OCI-LY3 (cell line): ENCODE measurements at regions not wholly inside any gene's neighbourhood (a gene's known extent, or its start where the extent isn't known, plus 50 kb on each side); places are given as distances from the start of the nearest gene placed in this dataset.

Source experiments
- H2AFZ ChIP-seq: fragments of 200-600, 300-600 bp; shearing (Covaris generic); 2 replicates; pipeline ENCODE4 v1.6.0; 2014; ENCODE audit warnings: antibody characterized with exemption, low read depth, low read length
- H3K27ac ChIP-seq: fragments of 200-600, 300-600 bp; sonication (generic); 2 replicates; pipeline ENCODE4 v1.5.1; 2014; ENCODE audit warnings: mild to moderate bottlenecking, low read length, moderate library complexity, mixed read lengths
- H3K27me3 ChIP-seq: fragments of 200-600, 300-600 bp; sonication (generic); 2 replicates; pipeline ENCODE4 v1.6.1; 2014; ENCODE audit warnings: low read depth, low read length, mixed read lengths
- H3K36me3 ChIP-seq: fragments of 200-600, 300-600 bp; sonication (generic); replicated peaks from 2 replicates; pipeline ENCODE3; 2014; ENCODE audit warnings: low read depth, low read length, mixed read lengths
- H3K4me1 ChIP-seq: fragments of 300-600, 200-600 bp; sonication (generic); 2 replicates; pipeline ENCODE4 v1.6.1; 2014; ENCODE audit warnings: low read length, mixed read lengths
- H3K4me2 ChIP-seq: fragments of 200-600, 300-600 bp; sonication (generic); 2 replicates; pipeline ENCODE4 v1.6.1; 2014; ENCODE audit warnings: low read length, mixed read lengths
- H3K4me3 ChIP-seq: fragments of 300-600, 200-600 bp; sonication (generic); 2 replicates; pipeline ENCODE4 v1.5.1; 2014; ENCODE audit warnings: antibody characterized with exemption, mild to moderate bottlenecking, low read length, moderate library complexity
- H3K79me2 ChIP-seq: fragments of 300-600, 200-600 bp; shearing (Covaris generic); 2 replicates; pipeline ENCODE4 v1.6.1; 2014; ENCODE audit warnings: mild to moderate bottlenecking, low read length, mixed read lengths
- H3K9ac ChIP-seq: fragments of 300-600, 200-600 bp; shearing (Covaris generic); 2 replicates; pipeline ENCODE4 v1.6.0; 2014; ENCODE audit warnings: mild to moderate bottlenecking, low read length, moderate library complexity
- H3K9me3 ChIP-seq: fragments of 200-600, 300-600 bp; shearing (Covaris generic); 2 replicates; pipeline ENCODE4 v1.6.1; 2014; ENCODE audit warnings: low read length, mixed read lengths; ENCODE audit not compliant: insufficient read depth
- H4K20me1 ChIP-seq: fragments of 200-600, 300-600 bp; sonication (generic); 2 replicates; pipeline ENCODE4 v1.6.1; 2016; ENCODE audit warnings: low read length, mixed read lengths; ENCODE audit not compliant: insufficient read depth
- EZH2phosphoT487 ChIP-seq: fragments of 200-600 bp; shearing (Covaris generic); IDR thresholded peaks from 2 replicates; pipeline ENCODE4 v1.6.1; 2018; ENCODE audit warnings: antibody characterized with exemption, mixed run types, low read depth
- TF ChIP-seq, protein P1 (sequence below): fragments of 200-600, 300-600 bp; sonication (generic); IDR thresholded peaks from 2 replicates; pipeline ENCODE4 v1.5.1; 2014; ENCODE audit warnings: antibody characterized with exemption, low read length, low read depth

DNA sequence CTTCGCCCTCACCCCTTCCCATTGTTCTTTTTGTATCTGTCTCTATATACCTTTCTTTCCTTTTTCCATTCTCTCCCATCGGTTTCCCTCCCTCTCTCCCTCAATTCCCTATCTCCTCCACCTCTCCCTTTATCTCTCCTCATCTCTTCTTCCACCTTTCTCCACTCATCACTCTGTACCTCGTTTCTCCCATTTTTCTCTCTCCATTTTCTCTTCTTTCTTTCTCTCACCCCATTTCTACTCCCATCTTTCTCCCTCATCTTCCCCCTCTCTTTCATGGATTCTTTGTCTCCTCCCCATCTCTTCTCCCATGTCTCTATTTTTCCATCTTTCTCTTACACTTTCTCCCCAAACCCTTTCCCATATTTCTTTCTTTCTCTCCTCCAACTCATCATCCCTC lies 385.9 kb upstream of the CLINT1 start:
- no peak overlapping the region for H3K4me3 ChIP-seq
- no peaks in the 10 kb centered on the region for H3K27me3 ChIP-seq
- no peaks in the 10 kb centered on the region for H4K20me1 ChIP-seq
- no peak overlapping the region for H3K4me2 ChIP-seq
- H3K9me3 ChIP-seq, result no peaks in the 10 kb centered on the region
- H3K4me1 ChIP-seq, result no peaks in the 10 kb centered on the region
- no peak overlapping the region for H2AFZ ChIP-seq
- no peaks in the 10 kb centered on the region for H3K79me2 ChIP-seq
- H3K27ac ChIP-seq, result no peak overlapping the region
- TF ChIP-seq, protein P1, sequence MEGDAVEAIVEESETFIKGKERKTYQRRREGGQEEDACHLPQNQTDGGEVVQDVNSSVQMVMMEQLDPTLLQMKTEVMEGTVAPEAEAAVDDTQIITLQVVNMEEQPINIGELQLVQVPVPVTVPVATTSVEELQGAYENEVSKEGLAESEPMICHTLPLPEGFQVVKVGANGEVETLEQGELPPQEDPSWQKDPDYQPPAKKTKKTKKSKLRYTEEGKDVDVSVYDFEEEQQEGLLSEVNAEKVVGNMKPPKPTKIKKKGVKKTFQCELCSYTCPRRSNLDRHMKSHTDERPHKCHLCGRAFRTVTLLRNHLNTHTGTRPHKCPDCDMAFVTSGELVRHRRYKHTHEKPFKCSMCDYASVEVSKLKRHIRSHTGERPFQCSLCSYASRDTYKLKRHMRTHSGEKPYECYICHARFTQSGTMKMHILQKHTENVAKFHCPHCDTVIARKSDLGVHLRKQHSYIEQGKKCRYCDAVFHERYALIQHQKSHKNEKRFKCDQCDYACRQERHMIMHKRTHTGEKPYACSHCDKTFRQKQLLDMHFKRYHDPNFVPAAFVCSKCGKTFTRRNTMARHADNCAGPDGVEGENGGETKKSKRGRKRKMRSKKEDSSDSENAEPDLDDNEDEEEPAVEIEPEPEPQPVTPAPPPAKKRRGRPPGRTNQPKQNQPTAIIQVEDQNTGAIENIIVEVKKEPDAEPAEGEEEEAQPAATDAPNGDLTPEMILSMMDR, result no peak
- TF ChIP-seq EZH2phosphoT487, result no peak
- H3K9ac ChIP-seq, result no peak overlapping the region
- no peaks in the 10 kb centered on the region for H3K36me3 ChIP-seq

DNA sequence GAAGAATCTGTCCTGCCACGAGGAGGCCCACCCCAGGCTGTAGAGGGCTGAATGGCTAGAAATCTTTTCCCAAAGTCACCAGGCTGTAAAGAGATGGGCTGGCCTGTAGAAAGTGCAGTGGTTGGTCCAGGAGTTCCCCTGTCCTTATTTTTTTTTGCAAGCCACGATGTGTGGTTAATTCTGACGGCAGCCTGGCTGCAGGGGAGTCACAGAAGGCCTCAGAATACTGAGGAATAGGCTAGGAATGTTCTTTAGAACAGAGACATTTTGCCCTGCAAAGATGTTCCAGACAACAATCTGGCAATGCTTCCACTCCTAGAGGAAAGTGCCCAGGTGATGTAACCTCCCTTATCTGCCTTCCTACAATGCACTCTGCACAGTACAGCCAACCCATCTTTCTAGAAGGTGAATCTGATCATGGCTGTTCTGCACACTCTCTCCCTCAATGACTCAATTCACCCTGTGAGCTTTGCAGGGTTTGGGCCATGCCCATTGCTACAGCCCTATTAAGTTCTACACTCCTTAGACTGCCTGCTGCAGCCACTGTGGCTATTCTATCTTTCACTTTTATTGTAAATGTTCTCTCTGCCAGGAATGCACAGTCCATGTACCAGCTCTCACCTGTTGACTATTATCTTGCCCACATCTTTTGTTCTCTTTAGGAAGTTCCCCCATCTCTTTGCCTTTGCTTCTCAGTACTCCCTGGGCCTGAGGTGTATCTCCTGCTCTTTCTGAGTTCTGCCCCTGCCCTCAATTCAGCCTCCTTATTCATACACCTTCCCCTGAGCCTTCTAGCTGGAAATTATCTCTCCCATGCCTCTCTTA lies 377.8 kb upstream of the CLINT1 start:
- Histone ChIP-seq H3K36me3 (no peaks in the 10 kb centered on the region), H2AFZ (no peak overlapping the region), H3K9ac (no peak overlapping the region), H3K27ac (no peak overlapping the region), H3K9me3 (no peaks in the 10 kb centered on the region), H3K27me3 (no peaks in the 10 kb centered on the region), H4K20me1 (no peaks in the 10 kb centered on the region), H3K4me1 (no peaks in the 10 kb centered on the region), H3K4me2 (no peak overlapping the region), H3K4me3 (no peak overlapping the region), H3K79me2 (no peaks in the 10 kb centered on the region)
- TF ChIP-seq EZH2phosphoT487, result no peak
- TF ChIP-seq, protein P1, result no peak

DNA sequence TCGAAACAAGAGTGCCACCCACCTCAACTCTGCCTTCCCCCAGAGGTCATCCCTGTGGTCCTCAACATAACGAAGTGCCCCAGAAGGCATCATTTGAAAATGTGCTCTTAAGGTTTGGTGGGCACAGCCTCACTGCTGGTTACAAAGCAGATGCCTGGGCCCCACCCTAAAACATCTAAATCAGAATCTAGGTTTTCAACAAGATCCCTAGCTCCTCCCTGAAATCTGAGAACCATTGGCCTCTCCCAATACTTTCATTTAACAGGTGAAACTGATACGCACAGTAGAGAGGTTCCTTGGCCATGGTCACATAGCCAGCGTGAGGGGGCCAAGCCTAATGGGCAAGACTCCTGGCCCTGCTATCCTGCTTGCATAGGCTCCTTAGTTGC lies 376.2 kb upstream of the CLINT1 start:
- Histone ChIP-seq H3K36me3 (no peaks in the 10 kb centered on the region), H3K4me2 (no peak overlapping the region), H3K4me3 (no peak overlapping the region), H3K27ac (no peak overlapping the region), H2AFZ (no peak overlapping the region), H3K4me1 (no peaks in the 10 kb centered on the region), H3K9me3 (no peaks in the 10 kb centered on the region), H3K9ac (no peak overlapping the region), H3K27me3 (no peaks in the 10 kb centered on the region), H3K79me2 (no peaks in the 10 kb centered on the region), H4K20me1 (no peaks in the 10 kb centered on the region)
- no peak for TF ChIP-seq EZH2phosphoT487
- TF ChIP-seq, protein P1, result no peak

DNA sequence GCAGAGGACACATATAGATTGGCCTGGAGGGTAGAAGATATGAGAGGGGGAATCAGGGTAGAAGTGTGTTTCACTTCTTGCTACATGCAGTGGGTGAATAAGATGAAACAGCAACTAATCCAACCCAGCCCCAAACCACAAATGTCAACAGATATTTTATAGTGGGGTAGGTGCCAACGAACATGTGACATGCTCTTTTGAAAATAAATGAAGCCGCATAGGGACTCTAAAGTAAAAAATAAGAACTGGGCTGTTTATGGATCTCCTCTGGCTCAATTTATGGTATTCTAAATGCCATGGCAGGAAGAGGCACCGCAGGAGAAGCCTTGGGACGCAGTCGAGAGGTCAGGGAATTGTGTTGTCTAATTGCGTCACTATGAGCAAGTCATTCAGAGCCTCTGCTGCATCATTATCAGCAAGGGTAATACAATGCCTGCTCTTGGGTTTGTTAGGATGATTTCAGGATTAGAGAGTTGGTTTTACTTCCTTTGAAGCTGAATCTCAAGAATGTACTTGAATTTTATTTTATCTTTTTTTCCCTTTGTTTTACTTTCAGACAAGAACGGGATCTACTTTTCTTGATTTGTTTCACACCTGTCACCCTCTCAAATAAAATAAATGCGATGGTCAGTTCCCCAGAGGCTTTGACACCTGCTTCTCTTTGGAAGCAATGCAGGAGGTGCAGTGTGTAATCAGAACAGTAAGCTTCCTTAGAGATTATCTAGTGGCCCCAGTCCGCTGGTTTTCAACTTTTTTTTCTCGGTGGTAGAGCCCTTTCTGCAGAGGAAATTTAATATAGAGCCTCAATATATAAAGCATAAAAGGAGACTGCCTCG lies 375.6 kb upstream of the CLINT1 start:
- Histone ChIP-seq H2AFZ (no peak overlapping the region), H3K79me2 (no peaks in the 10 kb centered on the region), H3K4me1 (no peaks in the 10 kb centered on the region), H3K9ac (no peak overlapping the region), H3K36me3 (no peaks in the 10 kb centered on the region), H3K4me2 (no peak overlapping the region), H3K27ac (no peak overlapping the region), H4K20me1 (no peaks in the 10 kb centered on the region), H3K27me3 (no peaks in the 10 kb centered on the region), H3K4me3 (no peak overlapping the region), H3K9me3 (no peaks in the 10 kb centered on the region)
- TF ChIP-seq, protein P1, result no peak
- no peak for TF ChIP-seq EZH2phosphoT487
